GM12891 (cell line): ENCODE measurements at regions not wholly inside any gene's neighbourhood (a gene's known extent, or its start where the extent isn't known, plus 50 kb on each side); places are given as distances from the start of the nearest gene placed in this dataset.

Experiments
- PAX5 ChIP-seq: IDR thresholded peaks from 2 replicates; pipeline ENCODE4 v1.6.1; 2011; ENCODE audit warnings: low read length, moderate library complexity, mild to moderate bottlenecking; ENCODE audit not compliant: insufficient read depth, severe bottlenecking
- POLR2A ChIP-seq: IDR thresholded peaks from 2 replicates; pipeline ENCODE4 v1.6.1; 2011; ENCODE audit warnings: low read depth, low read length, control low read depth
- POLR2AphosphoS5 ChIP-seq: IDR thresholded peaks from 2 replicates; pipeline ENCODE4 v1.6.1; 2011; ENCODE audit warnings: low read depth, low read length, control low read depth
- POU2F2 ChIP-seq: IDR thresholded peaks from 2 replicates; pipeline ENCODE4 v1.6.1; 2011; ENCODE audit warnings: low read depth, mild to moderate bottlenecking, control low read depth, low read length, moderate library complexity
- SPI1 ChIP-seq: IDR thresholded peaks from 2 replicates; pipeline ENCODE4 v1.6.1; 2011; ENCODE audit warnings: low read depth, low read length, control low read depth
- TAF1 ChIP-seq: IDR thresholded peaks from 2 replicates; pipeline ENCODE4 v1.6.1; 2011; ENCODE audit warnings: low read depth, low read length, control low read depth

DNA sequence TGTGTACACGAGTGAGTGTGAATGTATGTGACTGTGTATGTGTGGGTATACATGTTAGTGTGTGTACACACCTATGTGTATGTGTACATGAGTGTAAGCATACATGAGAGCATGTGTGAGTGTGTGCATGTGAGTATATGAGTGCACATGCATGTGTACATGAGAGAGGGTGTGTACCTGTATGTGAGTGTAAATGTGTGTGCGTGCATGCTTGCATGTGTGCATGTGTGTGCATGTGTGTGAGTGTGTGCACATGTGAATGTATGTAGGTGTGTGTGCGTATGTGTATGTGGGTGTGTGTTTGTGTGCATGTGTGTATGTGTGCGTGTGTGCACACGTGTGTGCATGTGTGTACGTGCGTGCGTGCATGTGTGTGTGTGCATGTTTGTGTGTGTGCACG is 183.4 kb downstream of the BMP7 start:
- TF ChIP-seq POLR2AphosphoS5 (no peak), POLR2A (no peak), SPI1 (no peak), TAF1 (no peak), POU2F2 (no peak), PAX5 (no peak)
